ENCODE measurements at regions not wholly inside any gene's neighbourhood (a gene's known extent, or its start where the extent isn't known, plus 50 kb on each side); places are given as distances from the start of the nearest gene placed in this dataset.
"Not testable (repeated sequence)": the region's sequence is repeated elsewhere in the genome, so short reads cannot be mapped to it uniquely, and the experiment has no call there.

DNA sequence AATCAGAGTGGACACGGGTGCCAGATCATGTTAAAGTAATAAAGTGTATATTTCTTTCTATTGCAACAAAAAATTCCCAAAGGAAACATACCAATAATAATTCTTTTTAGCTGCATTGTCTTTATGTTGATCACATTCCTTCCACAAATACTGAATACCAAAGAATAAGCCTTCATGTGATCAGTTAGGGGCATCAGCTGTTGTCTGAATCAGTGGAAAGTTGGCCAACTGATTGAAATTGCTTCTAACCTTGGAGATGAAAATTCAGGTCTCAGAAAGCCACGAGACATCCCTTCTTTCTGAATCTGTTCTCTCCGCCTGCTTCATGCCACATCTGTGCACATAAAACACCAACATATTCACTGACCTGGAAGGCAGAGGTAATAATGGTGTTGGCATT lies 785.2 kb downstream of the KCNA4 start:
- Histone ChIP-seq H3K36me3 (ENCODE audit: control insufficient read depth, insufficient read depth, low read length) (no peaks in the 10 kb centered on the region), H3K4me3 (ENCODE audit: low read depth, low read length) (no peak overlapping the region), H3K27me3 (ENCODE audit: control insufficient read depth, insufficient read depth, low read length) (no peaks in the 10 kb centered on the region), H3K27ac (ENCODE audit: insufficient read depth, low read length, poor library complexity, severe bottlenecking) (no peak overlapping the region), H3K4me1 (ENCODE audit: control insufficient read depth, insufficient read depth, low read length, poor library complexity, severe bottlenecking) (no peaks in the 10 kb centered on the region), H3K9me3 (ENCODE audit: control insufficient read depth in 2 of 2, low read length in 2 of 2) (peaks cover 0 to 1% of the 10 kb centered on the region in 2 experiments)
- H3K27ac Mint-ChIP-seq, result no peak overlapping the region
- ATAC-seq (ENCODE audit: low read depth in 2 of 2) (no peak), DNase-seq (no peak)
- H3K36me3 Mint-ChIP-seq, result no peaks in the 10 kb centered on the region
- H3K27me3 Mint-ChIP-seq, result no peaks in the 10 kb centered on the region
- H3K4me1 Mint-ChIP-seq, result no peaks in the 10 kb centered on the region
- H3K4me3 Mint-ChIP-seq, result no peak overlapping the region
- peaks cover 3 to 41% (median 11%) of the 10 kb centered on the region in 7 donors for H3K9me3 Mint-ChIP-seq

DNA sequence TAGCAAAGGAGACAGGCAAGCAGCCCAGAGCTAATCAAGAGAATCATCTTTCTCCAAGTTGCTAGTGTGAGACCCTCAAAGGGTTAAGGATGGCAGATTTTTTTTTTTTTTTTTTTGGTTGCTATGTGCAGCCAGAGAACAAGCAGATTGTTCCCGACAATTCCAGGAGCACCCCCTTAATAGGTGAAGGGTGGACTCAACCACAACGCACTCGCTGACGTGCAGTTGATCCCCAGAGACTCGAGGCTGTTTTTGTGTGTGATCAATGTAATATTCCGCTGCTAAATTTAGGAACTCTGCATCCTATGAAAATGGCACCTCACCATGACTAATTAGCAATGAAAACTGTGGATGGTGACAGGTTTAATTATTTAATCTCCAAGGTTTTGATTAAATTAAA lies 789.0 kb downstream of the KCNA4 start:
- no peaks in the 10 kb centered on the region for H3K27me3 Mint-ChIP-seq
- H3K9me3 Mint-ChIP-seq, result peaks cover 0 to 34% (median 11%) of the 10 kb centered on the region in 7 donors
- no peaks in the 10 kb centered on the region for H3K36me3 Mint-ChIP-seq
- DNase-seq, result no peak
- Histone ChIP-seq H3K27me3 (ENCODE audit: control insufficient read depth, insufficient read depth, low read length) (no peaks in the 10 kb centered on the region), H3K4me1 (ENCODE audit: control insufficient read depth, insufficient read depth, low read length, poor library complexity, severe bottlenecking) (no peaks in the 10 kb centered on the region), H3K27ac (ENCODE audit: insufficient read depth, low read length, poor library complexity, severe bottlenecking) (no peak overlapping the region), H3K4me3 (ENCODE audit: low read depth, low read length) (no peak overlapping the region), H3K9me3 (ENCODE audit: control insufficient read depth in 2 of 2, low read length in 2 of 2) (peaks cover 3 to 4% of the 10 kb centered on the region in 2 experiments), H3K36me3 (ENCODE audit: control insufficient read depth, insufficient read depth, low read length) (no peaks in the 10 kb centered on the region)
- ATAC-seq (ENCODE audit: low read depth in 2 of 2), result no peak
- H3K27ac Mint-ChIP-seq, result no peak overlapping the region
- H3K4me3 Mint-ChIP-seq, result no peak overlapping the region
- no peaks in the 10 kb centered on the region for H3K4me1 Mint-ChIP-seq

DNA sequence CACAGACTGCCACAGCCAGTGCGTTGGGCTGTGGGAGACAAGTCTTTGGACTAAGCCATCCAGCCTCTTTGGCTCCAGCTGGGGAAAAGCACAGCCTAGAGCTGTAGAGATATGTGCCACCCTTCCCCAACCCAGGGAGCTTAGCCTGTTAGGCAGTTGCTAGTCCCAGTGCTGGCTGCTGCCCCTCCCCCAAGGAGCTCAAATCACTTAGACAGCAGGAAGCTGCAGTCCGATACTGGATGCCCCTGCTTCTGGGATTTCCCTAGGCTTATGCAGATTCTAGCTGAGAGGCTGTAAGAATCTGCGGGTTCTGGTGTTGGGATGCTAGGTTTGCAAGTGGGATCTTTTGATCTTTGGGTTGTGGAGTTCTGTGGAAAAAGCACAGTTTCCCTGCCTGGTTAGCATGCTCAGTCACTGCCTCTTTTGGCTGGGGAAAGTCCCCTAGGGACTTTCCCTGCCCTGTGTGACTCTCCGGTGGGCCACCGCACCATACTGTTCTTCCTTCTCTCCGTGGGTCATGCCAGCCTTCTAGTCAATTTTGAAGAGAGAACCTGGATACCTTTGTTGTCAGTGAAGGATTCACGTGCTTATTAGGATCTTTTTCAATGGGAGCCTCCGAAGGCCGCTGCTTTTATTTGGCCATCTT lies 792.0 kb downstream of the KCNA4 start:
- Mint-ChIP-seq H3K27me3 (no peaks in the 10 kb centered on the region), H3K4me1 (no peaks in the 10 kb centered on the region), H3K27ac (no peak overlapping the region), H3K9me3 (peaks cover 0 to 54% (median 14%) of the 10 kb centered on the region in 7 donors), H3K36me3 (no peaks in the 10 kb centered on the region), H3K4me3 (no peak overlapping the region)
- no peaks in the 10 kb centered on the region for H3K27me3 ChIP-seq (ENCODE audit: control insufficient read depth, insufficient read depth, low read length)
- no peaks in the 10 kb centered on the region for H3K4me1 ChIP-seq (ENCODE audit: control insufficient read depth, insufficient read depth, low read length, poor library complexity, severe bottlenecking)
- no peak for ATAC-seq (ENCODE audit: low read depth in 2 of 2)
- no peak overlapping the region for H3K4me3 ChIP-seq (ENCODE audit: low read depth, low read length)
- no peaks in the 10 kb centered on the region for H3K36me3 ChIP-seq (ENCODE audit: control insufficient read depth, insufficient read depth, low read length)
- no peak for DNase-seq
- H3K27ac ChIP-seq (ENCODE audit: insufficient read depth, low read length, poor library complexity, severe bottlenecking), result no peak overlapping the region
- H3K9me3 ChIP-seq (ENCODE audit: control insufficient read depth in 2 of 2, low read length in 2 of 2), result peaks cover 3 to 4% of the 10 kb centered on the region in 2 experiments

DNA sequence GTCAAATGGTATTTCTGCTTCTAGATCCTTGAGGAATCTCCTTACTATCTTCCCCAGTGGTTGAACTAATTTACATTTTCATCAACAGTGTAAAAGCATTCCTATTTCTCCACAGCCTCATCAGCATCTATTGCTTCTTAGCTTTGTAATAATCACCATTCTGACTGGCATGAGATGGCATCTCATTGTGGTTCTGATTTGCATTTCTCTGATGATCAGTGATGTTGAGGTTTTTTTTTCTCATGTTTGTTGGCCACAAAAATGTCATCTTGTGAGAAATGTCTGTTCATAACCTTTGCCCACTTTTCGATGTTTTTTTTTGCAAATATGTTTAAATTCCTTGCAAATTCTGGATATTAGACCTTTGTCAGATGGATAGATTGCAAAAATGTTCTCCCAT lies 797.3 kb downstream of the KCNA4 start:
- not testable (repeated sequence) for ATAC-seq (ENCODE audit: low read depth in 2 of 2); H3K36me3 ChIP-seq (ENCODE audit: control insufficient read depth, insufficient read depth, low read length); H3K36me3 Mint-ChIP-seq; DNase-seq; H3K27me3 Mint-ChIP-seq; H3K4me1 ChIP-seq (ENCODE audit: control insufficient read depth, insufficient read depth, low read length, poor library complexity, severe bottlenecking); H3K4me1 Mint-ChIP-seq; H3K4me3 Mint-ChIP-seq; H3K4me3 ChIP-seq (ENCODE audit: low read depth, low read length); H3K9me3 ChIP-seq (ENCODE audit: control insufficient read depth in 2 of 2, low read length in 2 of 2); H3K27me3 ChIP-seq (ENCODE audit: control insufficient read depth, insufficient read depth, low read length); H3K27ac Mint-ChIP-seq; H3K27ac ChIP-seq (ENCODE audit: insufficient read depth, low read length, poor library complexity, severe bottlenecking)
- peaks cover 4 to 43% (median 12%) of the 10 kb centered on the region in 7 donors for H3K9me3 Mint-ChIP-seq

DNA sequence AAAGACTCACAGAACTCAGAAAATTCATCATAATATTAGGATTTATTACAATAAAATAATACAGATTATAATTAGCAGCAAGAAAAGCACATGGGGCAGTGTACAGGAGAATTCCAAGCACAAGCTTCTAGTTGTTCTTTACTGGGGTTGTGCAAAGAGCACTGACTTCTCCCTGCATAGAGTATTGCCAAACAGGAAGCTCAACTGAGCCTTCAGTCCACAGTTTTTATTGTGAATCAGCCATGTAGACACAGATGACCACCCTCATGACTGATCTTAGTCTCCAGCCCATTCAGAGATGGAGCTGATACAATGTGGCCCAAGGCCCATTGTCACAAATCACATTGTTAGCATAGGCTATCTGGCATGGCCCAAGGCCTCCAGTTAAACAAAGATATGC lies 798.9 kb downstream of the KCNA4 start:
- Mint-ChIP-seq H3K27me3 (no peaks in the 10 kb centered on the region), H3K4me3 (no peak overlapping the region), H3K27ac (no peak overlapping the region), H3K36me3 (no peaks in the 10 kb centered on the region), H3K9me3 (peaks cover 6 to 43% (median 7%) of the 10 kb centered on the region in 7 donors), H3K4me1 (no peaks in the 10 kb centered on the region)
- H3K27me3 ChIP-seq (ENCODE audit: control insufficient read depth, insufficient read depth, low read length), result no peaks in the 10 kb centered on the region
- H3K36me3 ChIP-seq (ENCODE audit: control insufficient read depth, insufficient read depth, low read length), result no peaks in the 10 kb centered on the region
- H3K4me1 ChIP-seq (ENCODE audit: control insufficient read depth, insufficient read depth, low read length, poor library complexity, severe bottlenecking), result no peaks in the 10 kb centered on the region
- DNase-seq (no peak), ATAC-seq (ENCODE audit: low read depth in 2 of 2) (no peak)
- H3K27ac ChIP-seq (ENCODE audit: insufficient read depth, low read length, poor library complexity, severe bottlenecking), result no peak overlapping the region
- H3K9me3 ChIP-seq (ENCODE audit: control insufficient read depth in 2 of 2, low read length in 2 of 2), result no peaks in the 10 kb centered on the region
- no peak overlapping the region for H3K4me3 ChIP-seq (ENCODE audit: low read depth, low read length)

DNA sequence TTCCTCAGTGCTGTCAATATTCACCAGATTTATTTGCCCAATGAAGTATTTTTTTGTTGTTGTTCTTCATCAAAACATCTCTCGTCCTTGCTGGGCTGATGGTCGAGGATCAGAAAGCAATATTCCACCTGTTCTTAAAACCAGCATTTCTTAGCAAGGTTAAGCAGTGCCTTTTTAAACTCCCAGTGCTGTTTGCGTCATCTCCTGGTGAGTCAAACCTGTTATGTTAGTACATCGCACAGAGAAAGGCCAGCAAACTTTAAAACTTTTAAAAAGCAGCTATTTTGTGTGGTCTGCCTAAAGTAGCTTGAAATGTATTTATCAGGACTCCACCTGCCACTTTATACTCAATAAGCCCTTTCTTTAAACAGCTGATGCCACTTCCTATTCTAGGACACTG lies 802.0 kb downstream of the KCNA4 start:
- Mint-ChIP-seq H3K4me1 (no peaks in the 10 kb centered on the region), H3K27ac (no peak overlapping the region), H3K9me3 (peaks cover 3 to 31% (median 11%) of the 10 kb centered on the region in 7 donors), H3K4me3 (no peak overlapping the region), H3K36me3 (no peaks in the 10 kb centered on the region), H3K27me3 (no peaks in the 10 kb centered on the region)
- Histone ChIP-seq H3K27ac (ENCODE audit: insufficient read depth, low read length, poor library complexity, severe bottlenecking) (no peak overlapping the region), H3K36me3 (ENCODE audit: control insufficient read depth, insufficient read depth, low read length) (no peaks in the 10 kb centered on the region), H3K4me1 (ENCODE audit: control insufficient read depth, insufficient read depth, low read length, poor library complexity, severe bottlenecking) (no peaks in the 10 kb centered on the region), H3K9me3 (ENCODE audit: control insufficient read depth in 2 of 2, low read length in 2 of 2) (no peaks in the 10 kb centered on the region), H3K27me3 (ENCODE audit: control insufficient read depth, insufficient read depth, low read length) (no peaks in the 10 kb centered on the region), H3K4me3 (ENCODE audit: low read depth, low read length) (no peak overlapping the region)
- ATAC-seq (ENCODE audit: low read depth in 2 of 2) (no peak), DNase-seq (no peak)

DNA sequence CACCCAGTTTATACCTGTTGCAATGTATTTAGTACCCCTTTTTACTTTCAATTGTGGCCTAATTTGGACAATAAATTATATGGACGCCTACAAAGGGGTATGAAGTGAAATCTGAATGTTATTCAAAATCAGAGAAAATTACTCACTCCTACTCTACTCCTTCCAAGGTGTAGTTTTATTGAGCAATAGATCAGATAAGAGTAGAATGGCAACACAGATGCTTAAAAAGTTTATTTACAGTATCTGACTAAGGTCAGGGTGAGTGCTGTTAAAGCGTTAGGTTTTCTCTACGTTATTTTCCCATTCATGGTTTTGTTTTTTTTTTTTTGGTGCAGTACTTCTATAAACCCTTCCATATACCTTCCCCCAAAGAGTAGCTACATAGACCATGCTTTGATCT lies 805.6 kb downstream of the KCNA4 start:
- no peaks in the 10 kb centered on the region for H3K36me3 ChIP-seq (ENCODE audit: control insufficient read depth, insufficient read depth, low read length)
- ATAC-seq (ENCODE audit: low read depth in 2 of 2) (no peak), DNase-seq (no peak)
- no peak overlapping the region for H3K4me3 ChIP-seq (ENCODE audit: low read depth, low read length)
- Mint-ChIP-seq H3K4me1 (no peaks in the 10 kb centered on the region), H3K27ac (no peak overlapping the region), H3K4me3 (no peak overlapping the region), H3K9me3 (peaks cover 5 to 22% (median 9%) of the 10 kb centered on the region in 7 donors), H3K27me3 (no peaks in the 10 kb centered on the region), H3K36me3 (no peaks in the 10 kb centered on the region)
- no peaks in the 10 kb centered on the region for H3K9me3 ChIP-seq (ENCODE audit: control insufficient read depth in 2 of 2, low read length in 2 of 2)
- H3K27me3 ChIP-seq (ENCODE audit: control insufficient read depth, insufficient read depth, low read length), result no peaks in the 10 kb centered on the region
- H3K4me1 ChIP-seq (ENCODE audit: control insufficient read depth, insufficient read depth, low read length, poor library complexity, severe bottlenecking), result no peaks in the 10 kb centered on the region
- H3K27ac ChIP-seq (ENCODE audit: insufficient read depth, low read length, poor library complexity, severe bottlenecking), result no peak overlapping the region

DNA sequence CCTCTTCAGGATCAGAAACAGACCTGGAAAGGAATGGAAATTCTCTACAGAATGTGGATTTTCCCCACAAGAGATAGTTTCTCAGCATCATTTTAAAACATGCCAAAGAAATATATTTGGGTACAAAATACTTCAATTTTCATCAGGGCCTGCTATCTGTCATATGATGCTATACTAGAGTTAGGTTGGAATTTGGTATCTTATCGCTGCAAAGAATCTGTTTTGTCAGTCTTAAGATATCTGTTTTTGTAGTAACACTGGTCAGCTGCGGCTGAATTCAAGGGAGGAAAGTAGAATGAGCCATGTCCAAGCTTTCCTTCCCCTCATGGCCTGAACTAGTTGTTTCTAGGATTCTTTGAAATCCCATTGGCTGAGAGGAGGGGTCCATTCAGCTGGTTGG lies 806.4 kb downstream of the KCNA4 start:
- H3K9me3 ChIP-seq (ENCODE audit: control insufficient read depth in 2 of 2, low read length in 2 of 2), result no peaks in the 10 kb centered on the region
- no peak for ATAC-seq (ENCODE audit: low read depth in 2 of 2)

More for the DNA sequence above, 806.4 kb downstream of the KCNA4 start:
- H3K36me3 ChIP-seq (ENCODE audit: control insufficient read depth, insufficient read depth, low read length), result no peaks in the 10 kb centered on the region
- Mint-ChIP-seq H3K27me3 (no peaks in the 10 kb centered on the region), H3K27ac (no peak overlapping the region), H3K4me1 (no peaks in the 10 kb centered on the region), H3K36me3 (no peaks in the 10 kb centered on the region), H3K4me3 (no peak overlapping the region), H3K9me3 (peaks cover 6 to 24% (median 8%) of the 10 kb centered on the region in 7 donors)
- no peak overlapping the region for H3K27ac ChIP-seq (ENCODE audit: insufficient read depth, low read length, poor library complexity, severe bottlenecking)
- H3K4me1 ChIP-seq (ENCODE audit: control insufficient read depth, insufficient read depth, low read length, poor library complexity, severe bottlenecking), result no peaks in the 10 kb centered on the region
- no peak for DNase-seq
- H3K27me3 ChIP-seq (ENCODE audit: control insufficient read depth, insufficient read depth, low read length), result no peaks in the 10 kb centered on the region
- no peak overlapping the region for H3K4me3 ChIP-seq (ENCODE audit: low read depth, low read length)
